Loucy (cell line): ENCODE measurements at regions not wholly inside any gene's neighbourhood (a gene's known extent, or its start where the extent isn't known, plus 50 kb on each side); places are given as distances from the start of the nearest gene placed in this dataset.

Experiments
- EZH2phosphoT487 ChIP-seq: fragments of 200-600 bp; IDR thresholded peaks from 2 replicates; pipeline ENCODE4 v1.6.1; 2018; ENCODE audit warnings: antibody characterized with exemption, mild to moderate bottlenecking, moderate library complexity, borderline replicate concordance
- TF ChIP-seq, protein P1 (sequence below): fragments of 200-600 bp; sonication (generic); conservative IDR thresholded peaks from 2 replicates; pipeline ENCODE4 v1.5.1; 2014; ENCODE audit warnings: mild to moderate bottlenecking, antibody characterized with exemption, low read length

DNA sequence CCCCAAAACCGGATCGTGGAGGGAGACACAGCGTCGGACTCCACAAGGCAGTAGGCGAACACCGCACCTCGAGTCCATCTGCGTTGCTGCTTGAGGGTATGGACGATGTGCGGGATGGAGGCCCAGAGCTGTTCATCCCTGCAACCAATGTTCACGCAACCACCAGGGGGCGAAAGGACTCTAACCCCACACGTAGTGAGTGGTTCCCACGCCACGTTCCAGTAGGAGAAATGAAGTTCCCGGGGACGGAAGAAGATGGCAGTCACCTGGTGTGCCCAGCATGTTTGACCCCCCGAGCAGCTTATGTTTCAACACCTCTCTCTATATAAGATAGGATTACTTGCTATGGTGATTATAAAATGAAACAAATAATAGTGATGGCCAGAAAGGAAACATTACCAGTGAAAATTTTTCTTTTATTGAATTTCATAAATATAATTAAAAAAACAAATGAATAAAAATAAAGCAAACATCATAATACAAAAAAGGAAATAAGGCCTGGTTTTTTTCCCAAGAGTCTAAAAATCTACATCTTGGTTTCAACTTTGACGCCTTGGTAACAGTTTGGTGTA is 184.3 kb downstream of the SH3BP4 start:
- TF ChIP-seq, protein P1, sequence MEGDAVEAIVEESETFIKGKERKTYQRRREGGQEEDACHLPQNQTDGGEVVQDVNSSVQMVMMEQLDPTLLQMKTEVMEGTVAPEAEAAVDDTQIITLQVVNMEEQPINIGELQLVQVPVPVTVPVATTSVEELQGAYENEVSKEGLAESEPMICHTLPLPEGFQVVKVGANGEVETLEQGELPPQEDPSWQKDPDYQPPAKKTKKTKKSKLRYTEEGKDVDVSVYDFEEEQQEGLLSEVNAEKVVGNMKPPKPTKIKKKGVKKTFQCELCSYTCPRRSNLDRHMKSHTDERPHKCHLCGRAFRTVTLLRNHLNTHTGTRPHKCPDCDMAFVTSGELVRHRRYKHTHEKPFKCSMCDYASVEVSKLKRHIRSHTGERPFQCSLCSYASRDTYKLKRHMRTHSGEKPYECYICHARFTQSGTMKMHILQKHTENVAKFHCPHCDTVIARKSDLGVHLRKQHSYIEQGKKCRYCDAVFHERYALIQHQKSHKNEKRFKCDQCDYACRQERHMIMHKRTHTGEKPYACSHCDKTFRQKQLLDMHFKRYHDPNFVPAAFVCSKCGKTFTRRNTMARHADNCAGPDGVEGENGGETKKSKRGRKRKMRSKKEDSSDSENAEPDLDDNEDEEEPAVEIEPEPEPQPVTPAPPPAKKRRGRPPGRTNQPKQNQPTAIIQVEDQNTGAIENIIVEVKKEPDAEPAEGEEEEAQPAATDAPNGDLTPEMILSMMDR, result peak; percentile 75
- TF ChIP-seq EZH2phosphoT487, result no peak
